Loucy (cell line): ENCODE measurements at regions not wholly inside any gene's neighbourhood (a gene's known extent, or its start where the extent isn't known, plus 50 kb on each side); places are given as distances from the start of the nearest gene placed in this dataset.

ENCODE experiments used
- H2AFZ ChIP-seq: fragments of 200-600 bp; sonication (generic); 2 replicates; pipeline ENCODE4 v1.6.0; 2016; ENCODE audit warnings: antibody characterized with exemption, mild to moderate bottlenecking, low read length, moderate library complexity
- H3F3A ChIP-seq: fragments of 200-600 bp; 2 replicates; pipeline ENCODE4 v1.6.0; 2016; ENCODE audit warnings: antibody characterized with exemption, low read depth, mild to moderate bottlenecking
- H3K27me3 ChIP-seq: fragments of 200-600 bp; sonication (generic); 2 replicates; pipeline ENCODE4 v1.6.1; 2014; ENCODE audit warnings: low read length, mild to moderate bottlenecking; ENCODE audit not compliant: insufficient read depth, poor library complexity, severe bottlenecking
- H3K36me3 ChIP-seq: fragments of 200-600 bp; sonication (generic); 2 replicates; pipeline ENCODE4 v1.6.1; 2016; ENCODE audit warnings: low read length; ENCODE audit not compliant: insufficient read depth
- H3K4me1 ChIP-seq: fragments of 200-600 bp; sonication (generic); 2 replicates; pipeline ENCODE4 v1.5.1; 2014; ENCODE audit warnings: low read length, mild to moderate bottlenecking; ENCODE audit not compliant: insufficient read depth, poor library complexity, severe bottlenecking
- H3K4me2 ChIP-seq: fragments of 200-600 bp; sonication (generic); 2 replicates; pipeline ENCODE4 v1.6.0; 2014; ENCODE audit warnings: antibody characterized with exemption, low read length, low read depth, mild to moderate bottlenecking; ENCODE audit not compliant: poor library complexity, severe bottlenecking
- H3K4me3 ChIP-seq: fragments of 200-600 bp; sonication (generic); 2 replicates; pipeline ENCODE4 v1.5.1; 2014; ENCODE audit warnings: low read length, mild to moderate bottlenecking, mixed read lengths; ENCODE audit not compliant: poor library complexity, severe bottlenecking
- H3K79me2 ChIP-seq: fragments of 200-600 bp; sonication (generic); 2 replicates; pipeline ENCODE4 v1.6.1; 2014; ENCODE audit warnings: low read length; ENCODE audit not compliant: insufficient read depth
- H3K9ac ChIP-seq: fragments of 200-600 bp; sonication (generic); 2 replicates; pipeline ENCODE4 v1.6.0; 2014; ENCODE audit warnings: mild to moderate bottlenecking, low read depth, low read length, moderate library complexity; ENCODE audit not compliant: poor library complexity, severe bottlenecking
- H3K9me2 ChIP-seq: fragments of 200-600 bp; sonication (generic); replicated peaks from 2 replicates; pipeline ENCODE4 v1.6.1; 2016; ENCODE audit warnings: low read depth, low read length, mixed read lengths
- H3K9me3 ChIP-seq: fragments of 200-600 bp; sonication (generic); 2 replicates; pipeline ENCODE4 v1.6.1; 2014; ENCODE audit warnings: mild to moderate bottlenecking, antibody characterized with exemption, low read length, low read depth; ENCODE audit not compliant: insufficient read depth
- H4K20me1 ChIP-seq: fragments of 200-600 bp; sonication (generic); 2 replicates; pipeline ENCODE4 v1.6.0; 2014; ENCODE audit warnings: antibody characterized with exemption, low read length, mild to moderate bottlenecking; ENCODE audit not compliant: insufficient read depth, poor library complexity, severe bottlenecking
- EZH2phosphoT487 ChIP-seq: fragments of 200-600 bp; IDR thresholded peaks from 2 replicates; pipeline ENCODE4 v1.6.1; 2018; ENCODE audit warnings: antibody characterized with exemption, mild to moderate bottlenecking, moderate library complexity, borderline replicate concordance
- TF ChIP-seq, protein P1 (sequence below): fragments of 200-600 bp; sonication (generic); conservative IDR thresholded peaks from 2 replicates; pipeline ENCODE4 v1.5.1; 2014; ENCODE audit warnings: mild to moderate bottlenecking, antibody characterized with exemption, low read length

DNA sequence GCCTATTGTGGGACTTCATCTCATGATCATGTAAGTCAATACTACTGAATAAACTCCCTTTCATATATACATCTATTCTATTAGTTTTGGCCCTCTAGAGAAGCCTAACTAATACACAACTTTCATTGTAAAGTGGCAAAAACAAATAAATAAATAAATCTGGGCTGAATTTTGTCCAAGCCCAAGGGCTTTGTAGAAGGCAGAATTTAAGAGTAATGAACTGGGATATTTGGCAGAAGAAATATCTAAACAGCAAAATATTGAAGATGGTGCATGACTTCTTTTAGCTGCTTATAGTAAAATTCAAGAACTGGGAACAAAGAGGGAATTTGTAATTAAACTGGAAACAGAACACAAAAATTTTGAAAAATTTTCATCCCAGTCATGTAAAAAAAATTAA is 246.7 kb upstream of the GULP1 start:
- Histone ChIP-seq H3K79me2 (no peaks in the 10 kb centered on the region), H3K9me2 (no peaks in the 10 kb centered on the region), H3K27me3 (no peaks in the 10 kb centered on the region), H3K9ac (no peak overlapping the region), H3K4me2 (no peak overlapping the region), H4K20me1 (no peaks in the 10 kb centered on the region), H3K4me1 (no peaks in the 10 kb centered on the region), H3F3A (no peaks in the 10 kb centered on the region), H3K36me3 (no peaks in the 10 kb centered on the region), H3K4me3 (no peak overlapping the region), H3K9me3 (no peaks in the 10 kb centered on the region; the same call in 1 of the 2 replicates), H2AFZ (no peak overlapping the region)
- TF ChIP-seq, protein P1, sequence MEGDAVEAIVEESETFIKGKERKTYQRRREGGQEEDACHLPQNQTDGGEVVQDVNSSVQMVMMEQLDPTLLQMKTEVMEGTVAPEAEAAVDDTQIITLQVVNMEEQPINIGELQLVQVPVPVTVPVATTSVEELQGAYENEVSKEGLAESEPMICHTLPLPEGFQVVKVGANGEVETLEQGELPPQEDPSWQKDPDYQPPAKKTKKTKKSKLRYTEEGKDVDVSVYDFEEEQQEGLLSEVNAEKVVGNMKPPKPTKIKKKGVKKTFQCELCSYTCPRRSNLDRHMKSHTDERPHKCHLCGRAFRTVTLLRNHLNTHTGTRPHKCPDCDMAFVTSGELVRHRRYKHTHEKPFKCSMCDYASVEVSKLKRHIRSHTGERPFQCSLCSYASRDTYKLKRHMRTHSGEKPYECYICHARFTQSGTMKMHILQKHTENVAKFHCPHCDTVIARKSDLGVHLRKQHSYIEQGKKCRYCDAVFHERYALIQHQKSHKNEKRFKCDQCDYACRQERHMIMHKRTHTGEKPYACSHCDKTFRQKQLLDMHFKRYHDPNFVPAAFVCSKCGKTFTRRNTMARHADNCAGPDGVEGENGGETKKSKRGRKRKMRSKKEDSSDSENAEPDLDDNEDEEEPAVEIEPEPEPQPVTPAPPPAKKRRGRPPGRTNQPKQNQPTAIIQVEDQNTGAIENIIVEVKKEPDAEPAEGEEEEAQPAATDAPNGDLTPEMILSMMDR: no peak
- no peak for TF ChIP-seq EZH2phosphoT487

DNA sequence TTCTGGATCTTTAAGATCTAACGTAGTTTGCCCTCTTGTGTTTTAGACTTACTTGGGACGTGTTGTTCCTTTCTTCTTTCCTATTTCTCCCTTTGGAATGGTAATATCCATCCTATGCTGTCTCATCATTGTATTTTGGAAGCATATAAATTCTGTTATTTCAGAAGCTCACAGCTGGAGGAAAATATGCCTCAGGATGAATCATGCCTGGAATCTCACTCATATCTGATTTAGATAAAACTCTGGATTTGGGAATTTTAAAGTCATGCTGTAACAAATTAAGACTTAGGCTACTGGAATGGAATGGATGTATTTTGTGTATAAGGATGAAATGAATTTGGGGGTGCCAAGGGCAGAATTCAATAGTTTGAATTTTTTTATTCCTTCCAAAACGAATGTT is 245.2 kb upstream of the GULP1 start:
- Histone ChIP-seq H2AFZ (no peak overlapping the region), H4K20me1 (no peaks in the 10 kb centered on the region), H3K9ac (no peak overlapping the region), H3K4me3 (no peak overlapping the region), H3K79me2 (no peaks in the 10 kb centered on the region), H3K36me3 (no peaks in the 10 kb centered on the region), H3K27me3 (no peaks in the 10 kb centered on the region), H3K4me1 (no peaks in the 10 kb centered on the region), H3K9me3 (no peaks in the 10 kb centered on the region; the same call in 1 of the 2 replicates), H3K9me2 (no peaks in the 10 kb centered on the region), H3K4me2 (no peak overlapping the region), H3F3A (no peaks in the 10 kb centered on the region)
- TF ChIP-seq, protein P1: no peak
- TF ChIP-seq EZH2phosphoT487: no peak

DNA sequence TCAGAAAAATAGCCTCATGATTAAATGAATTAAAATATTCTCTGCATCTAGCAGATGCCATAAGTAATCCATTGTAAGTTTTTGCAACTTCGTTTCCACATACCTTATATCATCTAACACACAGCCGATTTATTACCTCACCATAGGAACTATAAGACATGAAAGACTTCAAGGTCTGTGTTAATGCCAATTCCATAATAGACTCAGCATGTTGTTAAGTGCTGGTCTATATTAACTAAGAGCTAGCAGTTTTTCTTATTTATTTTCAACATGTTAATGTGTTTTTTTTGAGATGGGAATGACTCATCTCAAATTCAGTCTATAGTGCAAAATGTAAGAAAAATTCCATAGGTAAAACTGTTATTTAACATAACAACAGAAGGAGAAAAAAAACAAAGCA is 243.9 kb upstream of the GULP1 start:
- Histone ChIP-seq H3F3A (no peaks in the 10 kb centered on the region), H2AFZ (no peak overlapping the region), H3K36me3 (no peaks in the 10 kb centered on the region), H3K4me2 (no peak overlapping the region), H3K9ac (no peak overlapping the region), H3K4me3 (no peak overlapping the region), H3K9me3 (no peaks in the 10 kb centered on the region; the same call in 1 of the 2 replicates), H3K9me2 (no peaks in the 10 kb centered on the region), H3K27me3 (no peaks in the 10 kb centered on the region), H3K79me2 (no peaks in the 10 kb centered on the region), H4K20me1 (no peaks in the 10 kb centered on the region), H3K4me1 (no peaks in the 10 kb centered on the region)
- TF ChIP-seq, protein P1: no peak
- TF ChIP-seq EZH2phosphoT487: no peak
